ENCODE measurements at regions not wholly inside any gene's neighbourhood (a gene's known extent, or its start where the extent isn't known, plus 50 kb on each side); places are given as distances from the start of the nearest gene placed in this dataset.

DNA sequence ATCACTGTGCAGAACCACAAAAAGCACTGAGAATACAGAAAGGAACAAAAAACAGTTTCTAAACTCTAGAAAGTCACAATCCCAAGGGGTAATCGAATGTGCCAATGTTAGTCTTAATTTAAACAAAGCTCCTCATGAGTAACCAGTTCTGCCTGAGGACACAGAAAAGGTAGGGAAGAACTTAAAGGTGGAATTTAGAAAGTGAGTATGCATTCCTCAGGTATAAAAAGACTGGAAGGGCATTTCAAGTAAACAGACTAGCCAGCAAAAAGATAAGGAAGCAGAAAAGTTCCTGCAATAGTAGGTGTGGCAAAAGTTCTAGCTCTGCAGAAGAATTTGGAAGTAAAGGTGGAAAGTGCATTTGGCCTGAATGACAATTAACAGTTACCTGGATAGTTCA lies 84.6 kb upstream of the DLX6 start:
- TF ChIP-seq CTCF (IDR thresholded peaks at IDR 0.05) (no peak), EP300 (IDR thresholded peaks at IDR 0.05) (no peak), POLR2A (IDR thresholded peaks at IDR 0.05) (no peak), POLR2AphosphoS5 (IDR thresholded peaks at IDR 0.05) (no peak)

Data from suprapubic skin (tissue), 4 donors.